ENCODE measurements at regions not wholly inside any gene's neighbourhood (a gene's known extent, or its start where the extent isn't known, plus 50 kb on each side); places are given as distances from the start of the nearest gene placed in this dataset.

- no peak for TF ChIP-seq CTCF (IDR thresholded peaks at IDR 0.05)
- TF ChIP-seq EZH2phosphoT487 (IDR thresholded peaks at IDR 0.05) = no peak
- no peak for TF ChIP-seq EZH2 (IDR thresholded peaks at IDR 0.05)
Measured at GRCh38 chr6:134632024-134632423, 314.1 kb upstream of the SGK1 start.

All from neural progenitor cell (in vitro differentiated cells).